Tibial nerve (tissue), 4 donors: ENCODE measurements at regions not wholly inside any gene's neighbourhood (a gene's known extent, or its start where the extent isn't known, plus 50 kb on each side); places are given as distances from the start of the nearest gene placed in this dataset.

Experiments used
- DNase-seq, 2 donors: peaks; one replicate each; pipeline ENCODE4 v3.0.0-alpha.2; 2019; ENCODE audit warnings: low spot score in 2 of 2
- H3K27ac ChIP-seq, 4 donors: fragments of 200-600 bp; sonication (generic) in 3 of 4; one replicate each; pipeline ENCODE4 v1.5.1; 2017 to 2019; ENCODE audit warnings: mild to moderate bottlenecking in 1 of 4
- H3K27me3 ChIP-seq, 2 donors: fragments of 200-600 bp; sonication (generic) in 1 of 2; one replicate each; pipeline versions ENCODE4 v1.5.1 to v1.6.0; 2017 to 2019
- H3K36me3 ChIP-seq, 3 donors: fragments of 200-600 bp; sonication (generic); one replicate each; pipeline ENCODE4 v1.5.1; 2018 to 2019
- H3K4me1 ChIP-seq, 4 donors: fragments of 200-600 bp; sonication (generic) in 3 of 4; one replicate each; pipeline ENCODE4 v1.5.1; 2017 to 2019
- H3K4me3 ChIP-seq, 4 donors: fragments of 200-600 bp; sonication (generic) in 3 of 4; one replicate each; pipeline ENCODE4 v1.5.1; 2017 to 2019; ENCODE audit warnings: mild to moderate bottlenecking in 1 of 4, moderate library complexity in 1 of 4
- H3K9me3 ChIP-seq, 4 donors: fragments of 200-600 bp; sonication (generic) in 3 of 4; one replicate each; pipeline ENCODE4 v1.5.1; 2017 to 2019
- EP300 ChIP-seq, 2 donors: sonication (generic); formaldehyde crosslinking; IDR thresholded peaks; one replicate each; pipeline ENCODE4 v1.6.1; 2017; ENCODE audit warnings: antibody characterized with exemption in 2 of 2, mild to moderate bottlenecking in 1 of 2
- POLR2A ChIP-seq, 2 donors: fragments of 450-650 bp; IDR thresholded peaks; one replicate each; pipeline ENCODE4 v1.6.1; 2017; ENCODE audit warnings: antibody characterized with exemption in 2 of 2, mild to moderate bottlenecking in 2 of 2, moderate library complexity in 2 of 2
- WGBS, 2 donors: methylation state at CpG; one replicate each; pipeline ENCODE4 v1.1.5; 2018; 5-methylcytosine and 5-hydroxymethylcytosine counted together
- TF ChIP-seq, protein P1 (sequence below), 5 experiments: fragments of 200-600 bp in 3 of 5; fragments of 450-650 bp in 2 of 5; sonication (generic) in 3 of 5; IDR thresholded peaks; one replicate each; pipeline ENCODE4 v1.5.1; 2016 to 2019; ENCODE audit warnings: antibody characterized with exemption in 5 of 5, mild to moderate bottlenecking in 3 of 5, moderate library complexity in 2 of 5

DNA sequence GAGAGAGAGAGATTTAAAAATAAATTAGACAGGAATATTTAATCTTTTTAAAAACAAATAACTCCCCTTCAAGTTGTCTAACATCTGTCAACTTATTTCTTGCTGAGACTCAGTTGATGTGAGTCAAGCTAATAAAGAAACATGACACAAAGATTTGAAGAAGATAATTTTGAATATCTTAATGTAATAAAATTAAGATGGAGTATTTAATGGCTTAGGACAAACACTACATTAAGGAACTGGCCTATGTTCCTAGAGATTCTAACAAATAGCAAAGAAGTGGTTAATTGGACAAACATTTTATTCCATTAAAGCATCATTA, 134.0 kb downstream of the INSIG2 start:
- H3K36me3 ChIP-seq: no peaks in the 10 kb centered on the region
- H3K9me3 ChIP-seq: no peaks in the 10 kb centered on the region
- H3K4me1 ChIP-seq: peaks cover 0 to 30% (median 14%) of the 10 kb centered on the region in 4 donors
- TF ChIP-seq EP300 (IDR thresholded peaks at IDR 0.05) (no peak), POLR2A (IDR thresholded peaks at IDR 0.05) (no peak)
- TF ChIP-seq, protein P1, sequence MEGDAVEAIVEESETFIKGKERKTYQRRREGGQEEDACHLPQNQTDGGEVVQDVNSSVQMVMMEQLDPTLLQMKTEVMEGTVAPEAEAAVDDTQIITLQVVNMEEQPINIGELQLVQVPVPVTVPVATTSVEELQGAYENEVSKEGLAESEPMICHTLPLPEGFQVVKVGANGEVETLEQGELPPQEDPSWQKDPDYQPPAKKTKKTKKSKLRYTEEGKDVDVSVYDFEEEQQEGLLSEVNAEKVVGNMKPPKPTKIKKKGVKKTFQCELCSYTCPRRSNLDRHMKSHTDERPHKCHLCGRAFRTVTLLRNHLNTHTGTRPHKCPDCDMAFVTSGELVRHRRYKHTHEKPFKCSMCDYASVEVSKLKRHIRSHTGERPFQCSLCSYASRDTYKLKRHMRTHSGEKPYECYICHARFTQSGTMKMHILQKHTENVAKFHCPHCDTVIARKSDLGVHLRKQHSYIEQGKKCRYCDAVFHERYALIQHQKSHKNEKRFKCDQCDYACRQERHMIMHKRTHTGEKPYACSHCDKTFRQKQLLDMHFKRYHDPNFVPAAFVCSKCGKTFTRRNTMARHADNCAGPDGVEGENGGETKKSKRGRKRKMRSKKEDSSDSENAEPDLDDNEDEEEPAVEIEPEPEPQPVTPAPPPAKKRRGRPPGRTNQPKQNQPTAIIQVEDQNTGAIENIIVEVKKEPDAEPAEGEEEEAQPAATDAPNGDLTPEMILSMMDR (IDR thresholded peaks at IDR 0.05): no peak
- peaks cover 4 to 94% of the 10 kb centered on the region in 2 donors for H3K27me3 ChIP-seq
- H3K27ac ChIP-seq: no peak overlapping the region
- H3K4me3 ChIP-seq: no peak overlapping the region
- no peak for DNase-seq

DNA sequence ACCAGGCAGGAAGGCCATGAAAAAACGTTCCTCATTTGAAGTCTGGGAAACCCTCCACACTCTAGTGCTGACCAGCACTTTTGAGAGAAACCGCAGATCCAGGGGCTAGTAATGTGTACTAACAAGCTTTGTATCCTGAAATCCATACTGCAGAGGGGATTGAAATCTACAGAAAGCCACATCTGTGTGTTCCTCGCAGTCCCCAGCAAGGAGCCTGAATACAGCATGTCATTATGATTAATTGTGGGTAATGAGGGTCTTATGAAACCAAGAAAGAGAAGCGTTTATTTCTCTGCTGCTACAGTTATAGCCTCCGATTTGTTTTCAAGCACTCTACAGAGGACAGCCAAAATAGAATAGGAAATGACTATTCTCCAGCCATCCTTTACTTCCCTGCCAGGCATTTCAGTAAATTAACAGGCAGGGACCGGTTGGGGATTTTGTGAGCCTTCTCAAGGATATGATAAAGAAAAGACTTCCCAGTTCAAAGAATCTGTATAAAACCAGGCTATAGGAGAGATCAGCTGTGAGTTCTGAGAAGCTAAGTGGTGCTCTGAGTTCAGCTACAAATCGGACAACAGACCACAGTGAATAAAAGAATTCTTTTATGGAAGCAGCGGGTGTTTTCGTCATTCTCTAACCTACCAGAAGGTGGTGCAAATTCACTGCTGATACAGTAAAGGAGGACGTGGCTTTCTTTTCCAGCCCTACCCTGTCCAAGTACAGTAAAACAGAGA, 133.4 kb downstream of the INSIG2 start:
- no peak overlapping the region for H3K27ac ChIP-seq
- no peaks in the 10 kb centered on the region for H3K9me3 ChIP-seq
- H3K27me3 ChIP-seq: peaks cover 4 to 97% of the 10 kb centered on the region in 2 donors
- H3K4me3 ChIP-seq: no peak overlapping the region
- DNase-seq: peak in 1 of 2 donors; percentile 68
- peaks cover 0 to 30% (median 14%) of the 10 kb centered on the region in 4 donors for H3K4me1 ChIP-seq
- H3K36me3 ChIP-seq: no peaks in the 10 kb centered on the region
- 15 to 17% methylated on average over 10 of the region's 10 CpGs for WGBS, 2 donors
- no peak for TF ChIP-seq EP300 (IDR thresholded peaks at IDR 0.05)
- TF ChIP-seq, protein P1 (IDR thresholded peaks at IDR 0.05): peak; percentile 48 to 66 (median 55)

DNA sequence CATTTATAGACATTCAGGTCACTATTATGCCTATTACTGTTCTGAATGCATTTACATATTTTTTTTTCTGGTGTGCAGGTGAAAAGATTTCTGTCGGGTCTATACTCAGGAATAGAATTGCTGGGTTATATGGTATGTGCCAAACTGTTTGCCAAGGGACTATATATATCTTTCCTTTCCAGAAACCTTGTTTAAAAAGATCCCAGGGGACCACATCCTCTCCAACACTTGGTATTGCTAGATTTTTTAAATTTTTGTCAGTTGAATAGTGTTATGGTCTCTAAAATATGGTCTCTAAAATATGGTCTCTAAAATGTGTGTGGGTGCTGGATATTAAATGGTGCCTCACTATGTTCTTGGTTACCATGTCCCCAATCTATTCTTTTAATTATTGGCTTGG, 131.3 kb downstream of the INSIG2 start:
- TF ChIP-seq, protein P1 (IDR thresholded peaks at IDR 0.05): no peak
- no peak for TF ChIP-seq POLR2A (IDR thresholded peaks at IDR 0.05)
- no peak for TF ChIP-seq EP300 (IDR thresholded peaks at IDR 0.05)
- Histone ChIP-seq H3K4me1 (peaks cover 0 to 28% (median 13%) of the 10 kb centered on the region in 4 donors), H3K9me3 (no peaks in the 10 kb centered on the region), H3K4me3 (no peak overlapping the region), H3K27ac (no peak overlapping the region), H3K27me3 (peaks cover 4 to 95% of the 10 kb centered on the region in 2 donors), H3K36me3 (no peaks in the 10 kb centered on the region)
- no peak for DNase-seq
- WGBS, 2 donors: 55 to 65% methylated on average over 1 of the region's 1 CpG

DNA sequence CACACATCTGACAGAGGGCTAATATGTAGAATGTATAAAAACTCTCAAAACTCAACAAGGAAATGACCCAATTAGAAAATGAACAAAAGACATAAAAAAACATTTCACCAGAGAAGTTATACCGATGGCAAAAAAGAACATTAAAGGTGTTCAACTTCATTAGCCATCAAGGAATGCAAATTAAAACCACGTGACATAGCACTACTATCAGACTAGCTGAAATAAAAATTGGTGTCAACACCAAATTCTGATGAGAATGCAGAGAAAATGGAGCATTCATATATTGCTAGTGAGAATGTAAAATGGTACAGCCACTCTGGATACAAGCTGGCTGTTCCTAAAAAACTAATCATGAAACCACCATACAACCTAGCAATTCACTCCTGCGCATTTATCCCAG, 128.0 kb downstream of the INSIG2 start:
- no peak for DNase-seq
- Histone ChIP-seq H3K4me1 (no peaks in the 10 kb centered on the region), H3K27ac (no peak overlapping the region), H3K27me3 (peaks cover 0 to 64% of the 10 kb centered on the region in 2 donors), H3K4me3 (no peak overlapping the region), H3K36me3 (no peaks in the 10 kb centered on the region), H3K9me3 (no peaks in the 10 kb centered on the region)
- TF ChIP-seq, protein P1 (IDR thresholded peaks at IDR 0.05): no peak
- TF ChIP-seq EP300 (IDR thresholded peaks at IDR 0.05) (no peak), POLR2A (IDR thresholded peaks at IDR 0.05) (no peak)
- 66 to 69% methylated on average over 3 of the region's 3 CpGs for WGBS, 2 donors

DNA sequence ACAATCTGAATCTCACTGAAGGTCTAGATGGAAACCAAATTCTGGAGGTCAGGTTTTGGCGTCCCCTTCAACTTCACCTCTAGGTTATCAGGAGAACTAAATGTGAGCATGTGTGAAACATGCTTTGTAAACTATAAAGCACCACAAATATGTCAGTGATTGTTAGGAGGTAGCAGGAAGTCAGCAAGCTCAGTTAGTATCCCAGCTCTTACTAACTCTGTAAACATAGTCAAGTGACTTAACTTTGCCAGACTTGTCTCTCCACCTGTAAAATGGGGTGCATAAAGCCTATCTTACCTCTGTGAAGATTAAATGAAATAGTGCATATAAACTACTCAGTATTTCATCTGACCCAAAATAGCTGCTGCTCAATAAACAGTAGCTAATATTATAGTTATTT, 121.5 kb downstream of the INSIG2 start:
- TF ChIP-seq EP300 (IDR thresholded peaks at IDR 0.05): no peak
- TF ChIP-seq, protein P1 (IDR thresholded peaks at IDR 0.05): no peak
- TF ChIP-seq POLR2A (IDR thresholded peaks at IDR 0.05): no peak
- H3K4me1 ChIP-seq: no peaks in the 10 kb centered on the region
- 78 to 100% methylated on average over 1 of the region's 1 CpG for WGBS, 2 donors
- H3K27ac ChIP-seq: no peak overlapping the region
- H3K27me3 ChIP-seq: peaks cover 0 to 9% of the 10 kb centered on the region in 2 donors
- no peaks in the 10 kb centered on the region for H3K9me3 ChIP-seq
- no peaks in the 10 kb centered on the region for H3K36me3 ChIP-seq
- no peak for DNase-seq
- H3K4me3 ChIP-seq: no peak overlapping the region
